Astrocyte of the hippocampus (primary cell): ENCODE measurements at regions not wholly inside any gene's neighbourhood (a gene's known extent, or its start where the extent isn't known, plus 50 kb on each side); places are given as distances from the start of the nearest gene placed in this dataset.

ENCODE experiments used
- DNase-seq: peaks from one replicate; pipeline ENCODE4 v3.0.0; 2011; ENCODE audit warnings: low read depth, low spot score

DNA sequence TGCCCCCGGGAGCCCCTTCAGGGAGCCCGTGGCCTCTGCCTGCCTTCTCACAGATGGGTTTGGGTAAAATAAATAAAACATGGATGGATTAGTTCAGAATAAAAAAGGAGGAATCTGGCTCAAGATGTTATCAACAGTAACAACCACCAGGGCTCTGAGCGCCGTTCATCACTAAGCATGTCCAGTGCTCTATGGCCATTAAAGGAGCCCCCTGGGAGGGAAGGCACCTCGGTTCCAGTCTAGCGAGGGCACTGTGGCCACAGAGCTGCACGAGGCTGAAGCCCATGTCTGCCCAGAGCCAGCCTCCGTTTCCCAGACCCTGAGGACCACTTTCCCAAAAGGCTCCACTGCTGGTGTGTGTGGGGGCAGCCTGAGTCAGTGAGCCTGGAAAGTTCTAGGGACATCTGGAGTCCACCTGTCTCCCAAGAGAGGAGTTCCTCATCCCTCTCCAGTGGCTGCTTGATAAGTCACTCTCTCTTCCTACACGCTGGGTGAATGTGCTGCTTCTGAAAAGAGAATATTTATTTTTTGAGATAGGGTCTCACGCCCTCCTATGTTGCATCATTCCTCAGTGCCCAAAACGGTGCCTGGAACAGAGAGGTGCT, 614.6 kb downstream of the TBC1D22A start:
- DNase-seq: no peak

DNA sequence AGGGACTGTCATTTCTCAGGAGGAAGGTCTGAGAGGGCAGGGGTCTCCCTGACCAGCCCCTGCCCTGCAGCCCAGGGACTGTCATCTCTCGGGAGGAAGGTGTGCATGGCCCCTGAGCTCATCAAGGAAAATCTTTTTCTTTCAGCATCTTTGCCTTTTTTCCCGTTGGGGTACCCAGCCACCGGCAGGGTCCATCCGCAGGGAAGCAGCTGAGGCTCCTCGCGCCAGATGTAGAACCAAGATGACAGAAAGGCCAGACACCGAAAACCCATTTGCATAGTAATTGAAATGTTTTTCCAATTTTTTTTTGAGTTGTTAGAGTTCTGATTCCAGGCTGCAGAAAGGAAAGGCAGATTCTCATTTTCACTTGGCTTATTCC, 613.9 kb downstream of the TBC1D22A start:
- DNase-seq: no peak

GRCh38 chr22:47375621-47376321, 613.3 kb downstream of the TBC1D22A start:
- no peak for DNase-seq

DNA sequence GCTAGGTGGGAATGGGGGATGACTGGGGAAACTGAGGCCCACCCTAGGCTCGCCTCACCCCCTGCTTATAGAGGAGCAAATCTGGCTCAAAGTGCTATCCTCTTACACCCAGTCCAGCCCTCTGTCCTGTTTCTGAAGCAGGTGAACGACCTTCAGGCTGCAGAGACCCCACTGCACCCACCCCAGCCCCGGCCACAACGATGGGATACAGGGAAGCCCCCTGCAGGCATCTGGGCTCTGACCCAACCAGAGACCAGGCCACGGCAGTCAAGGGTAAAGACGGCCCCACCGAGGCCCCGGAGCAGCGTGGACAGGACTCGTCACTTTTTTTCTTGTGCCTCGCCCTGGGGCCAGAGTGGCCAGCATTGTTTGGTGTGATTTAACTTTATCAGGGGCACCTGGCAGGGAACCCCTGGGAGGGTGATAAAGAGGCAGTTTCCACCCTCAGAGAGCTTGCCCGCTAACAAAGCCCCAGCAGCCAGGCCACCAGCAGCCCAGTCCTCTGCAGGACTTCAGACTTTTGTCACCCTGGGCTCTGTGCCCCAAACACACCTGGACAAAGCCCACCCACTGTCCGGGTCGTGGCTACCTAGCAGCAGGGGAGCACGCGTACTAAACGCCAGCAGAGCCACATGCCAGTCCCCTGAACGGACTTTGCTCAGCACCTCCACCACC, 612.6 kb downstream of the TBC1D22A start:
- DNase-seq: no peak

DNA sequence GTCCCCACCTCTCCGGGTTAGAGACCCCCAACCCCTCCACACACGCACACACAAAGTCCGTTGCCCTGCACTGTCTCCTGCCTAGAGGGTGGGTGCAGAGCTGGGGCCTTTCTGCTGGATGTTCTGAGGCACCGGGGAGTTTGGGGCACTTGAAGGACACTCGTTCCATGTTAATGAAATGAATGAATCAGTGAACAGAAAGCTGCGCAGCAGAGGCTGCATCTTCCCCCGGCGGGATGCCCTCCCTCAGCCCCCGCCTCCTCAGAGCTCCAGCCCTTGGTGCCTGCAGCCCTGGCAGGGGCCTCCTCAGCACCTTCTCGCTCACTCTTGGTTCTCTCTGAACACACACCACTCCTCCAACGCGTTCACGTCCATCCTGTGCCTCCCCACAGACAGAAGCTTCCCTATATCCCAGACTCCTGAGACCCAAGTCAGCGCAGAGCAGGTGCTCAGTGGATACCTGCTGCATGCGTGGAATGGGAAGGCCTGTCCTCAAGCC, 611.9 kb downstream of the TBC1D22A start:
- no peak for DNase-seq

GRCh38 chr22:47373648-47374272, 611.3 kb downstream of the TBC1D22A start:
- no peak for DNase-seq

DNA sequence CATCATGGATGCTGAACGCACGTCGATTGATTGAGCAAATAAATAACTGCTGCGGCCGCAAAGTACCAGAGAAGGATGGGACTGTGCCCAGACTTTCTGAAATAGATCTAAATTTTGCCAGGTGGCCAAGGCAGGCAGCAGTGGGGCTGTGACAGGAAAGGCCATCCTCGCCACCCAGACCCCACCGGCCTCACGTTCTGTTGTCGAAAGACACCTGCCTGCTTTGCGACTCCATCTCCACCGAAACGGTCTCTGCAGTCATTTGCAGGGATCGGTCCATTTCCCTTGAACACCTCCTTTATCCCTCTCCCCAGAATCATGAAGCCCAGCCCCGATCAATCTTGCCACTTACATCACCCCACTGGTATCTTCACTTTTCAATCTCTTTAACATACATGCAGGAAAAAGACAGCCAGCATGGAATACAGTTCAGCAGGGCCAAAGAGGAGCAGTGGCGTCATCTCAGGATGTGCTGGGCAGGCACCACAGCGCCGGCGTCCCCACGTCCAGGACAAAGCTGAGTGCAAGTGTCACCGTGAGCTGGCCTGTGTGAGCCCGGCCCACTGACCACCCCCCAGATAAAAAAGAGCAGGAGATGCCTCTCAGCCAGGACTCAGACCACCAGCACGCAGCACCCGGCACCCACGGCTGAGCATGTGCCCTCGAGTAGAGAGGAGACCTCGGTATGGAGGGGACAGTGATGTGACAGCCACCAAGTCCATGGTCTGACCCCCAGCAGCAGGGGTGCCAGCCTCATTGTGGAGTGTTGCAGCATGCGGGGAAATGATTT, 610.3 kb downstream of the TBC1D22A start:
- DNase-seq: no peak

- no peak for DNase-seq
Measured at GRCh38 chr22:47372111-47372581, 609.7 kb downstream of the TBC1D22A start.

GRCh38 chr22:47371263-47372090, 609.0 kb downstream of the TBC1D22A start:
- DNase-seq: no peak

- no peak for DNase-seq
Measured at GRCh38 chr22:47370448-47371262, 608.2 kb downstream of the TBC1D22A start.

GRCh38 chr22:47369431-47370015, 607.1 kb downstream of the TBC1D22A start:
- DNase-seq: no peak

DNA sequence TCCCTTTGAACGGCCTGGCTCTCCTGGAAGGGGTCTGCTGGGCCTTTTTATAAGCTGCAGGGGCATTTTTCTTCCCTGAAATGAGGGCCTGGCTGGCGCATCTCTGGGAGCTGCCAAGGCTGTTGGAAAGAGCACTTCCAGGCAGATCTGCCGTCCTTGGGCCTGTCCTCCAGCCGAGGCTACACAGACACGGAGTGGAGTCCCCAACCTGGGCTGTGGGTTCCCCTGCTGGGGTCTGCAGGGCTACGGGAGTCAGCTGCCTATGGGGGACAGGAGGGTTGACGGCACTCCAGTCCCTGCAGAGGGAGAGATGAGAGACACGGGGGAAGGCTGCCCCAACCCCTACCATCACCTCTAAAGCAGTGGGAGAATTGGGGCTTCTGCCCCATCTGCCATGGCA, 606.6 kb downstream of the TBC1D22A start:
- no peak for DNase-seq

- no peak for DNase-seq
Measured at GRCh38 chr22:47367993-47368945, 605.8 kb downstream of the TBC1D22A start.

DNA sequence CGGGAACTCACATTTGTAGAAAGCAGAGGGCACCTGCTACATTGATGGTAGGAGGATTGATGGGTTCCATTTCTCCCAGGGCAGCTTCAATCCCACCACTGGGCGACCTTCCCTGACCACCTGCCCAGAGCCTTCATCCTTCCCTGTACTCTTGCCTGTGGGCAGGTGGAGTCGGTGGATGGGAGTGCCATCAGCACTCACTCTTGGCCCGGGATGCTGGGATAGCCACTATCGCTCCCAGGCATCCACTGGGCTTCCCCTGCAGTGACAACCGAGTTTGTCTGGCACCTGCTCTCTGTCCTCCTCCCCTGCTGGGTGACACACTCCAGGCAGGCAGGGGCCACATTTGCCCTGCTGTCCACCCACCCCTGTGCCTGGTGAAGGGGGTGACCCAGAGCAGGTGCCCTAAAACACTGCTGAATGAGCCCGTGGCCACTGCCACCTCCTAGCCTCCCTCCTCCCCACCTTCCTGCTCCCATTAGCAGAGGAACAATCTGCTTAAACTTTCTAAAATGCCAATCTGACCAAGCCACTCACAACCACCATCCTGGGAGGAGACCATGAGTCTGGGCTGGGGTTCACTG, 604.7 kb downstream of the TBC1D22A start:
- DNase-seq: no peak

DNA sequence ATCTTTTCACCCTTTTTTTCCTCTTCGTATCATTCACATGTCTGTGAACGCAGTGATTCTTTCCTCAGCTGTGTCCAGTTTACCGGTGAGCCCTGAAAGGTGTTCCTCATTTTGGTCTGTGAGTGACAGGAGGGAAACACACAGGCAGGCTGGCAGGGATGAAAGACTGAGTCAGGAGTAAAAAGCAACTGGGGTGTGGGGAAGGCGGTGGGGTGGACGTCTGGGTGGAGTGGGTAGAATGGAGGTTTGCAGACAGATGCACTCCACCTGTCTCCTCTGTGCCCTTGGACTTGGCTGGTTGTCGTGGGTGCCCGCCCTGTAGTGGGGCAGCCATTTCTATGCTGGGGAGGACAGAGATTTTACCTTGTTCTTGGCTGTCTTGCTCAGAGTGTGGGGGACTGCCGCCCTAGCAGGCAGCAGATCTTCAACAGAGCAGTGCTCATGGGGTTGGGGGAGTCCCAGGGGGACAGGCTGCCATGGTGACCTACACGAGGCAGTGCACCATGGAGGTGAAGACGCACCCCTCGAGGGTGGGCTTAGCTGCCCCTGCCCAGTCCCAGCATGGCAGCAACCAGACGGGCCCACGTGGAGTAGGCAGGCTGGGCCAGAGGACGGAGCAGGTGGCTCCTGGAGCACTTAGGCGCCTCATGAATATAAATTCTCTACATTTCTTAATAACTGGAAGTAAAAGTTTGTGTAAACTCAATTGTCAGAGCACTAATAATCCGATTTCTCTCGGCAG, 603.7 kb downstream of the TBC1D22A start:
- DNase-seq: no peak

GRCh38 chr22:47361247-47361646, 598.8 kb downstream of the TBC1D22A start:
- DNase-seq: no peak

GRCh38 chr22:47357493-47357892, 595.0 kb downstream of the TBC1D22A start:
- no peak for DNase-seq
